GM13976 (cell line): ENCODE measurements at regions not wholly inside any gene's neighbourhood (a gene's known extent, or its start where the extent isn't known, plus 50 kb on each side); places are given as distances from the start of the nearest gene placed in this dataset.

ENCODE experiments used
- DNase-seq: peaks from one replicate; pipeline ENCODE4 v3.0.0; 2012; ENCODE audit warnings: low spot score
- in situ Hi-C: fragments of 300-500 bp; cut with MboI; formaldehyde crosslinking; loops from one replicate; pipeline ENCODE4 v1.12.0; 2022; ENCODE audit warnings: low sequenced_read_pairs, mixed read lengths, inconsistent platforms; ENCODE audit not compliant: unreplicated experiment
- TF ChIP-seq, protein P1 (sequence below): IDR thresholded peaks from 2 replicates; pipeline ENCODE4 v1.5.1; 2012; ENCODE audit warnings: borderline replicate concordance, mild to moderate bottlenecking; ENCODE audit not compliant: insufficient read depth; ENCODE audit errors: extremely low read depth, missing control alignments, control extremely low read depth

DNA sequence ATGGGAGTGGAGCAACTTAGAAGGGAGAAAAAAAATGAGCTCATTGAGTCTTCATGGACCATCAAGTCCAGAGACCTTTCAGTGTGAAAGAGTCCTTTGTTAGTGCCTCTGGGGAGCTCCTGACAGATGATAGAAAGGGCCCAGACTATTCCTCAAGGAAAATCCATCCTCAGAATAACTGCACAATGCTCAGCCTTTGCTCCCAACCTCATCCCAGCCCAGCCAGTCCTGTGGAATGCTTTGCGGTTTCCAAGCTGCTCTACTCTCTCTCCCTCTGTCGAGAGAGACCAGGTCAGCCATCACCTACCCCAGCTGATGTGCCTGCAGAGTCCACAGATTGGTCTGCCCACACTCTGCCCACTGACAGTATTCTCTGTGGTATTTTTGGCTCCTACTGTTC, 406.2 kb downstream of the MFSD1 start:
- DNase-seq: no peak
- in situ Hi-C loops: no loop called here
- TF ChIP-seq, protein P1, sequence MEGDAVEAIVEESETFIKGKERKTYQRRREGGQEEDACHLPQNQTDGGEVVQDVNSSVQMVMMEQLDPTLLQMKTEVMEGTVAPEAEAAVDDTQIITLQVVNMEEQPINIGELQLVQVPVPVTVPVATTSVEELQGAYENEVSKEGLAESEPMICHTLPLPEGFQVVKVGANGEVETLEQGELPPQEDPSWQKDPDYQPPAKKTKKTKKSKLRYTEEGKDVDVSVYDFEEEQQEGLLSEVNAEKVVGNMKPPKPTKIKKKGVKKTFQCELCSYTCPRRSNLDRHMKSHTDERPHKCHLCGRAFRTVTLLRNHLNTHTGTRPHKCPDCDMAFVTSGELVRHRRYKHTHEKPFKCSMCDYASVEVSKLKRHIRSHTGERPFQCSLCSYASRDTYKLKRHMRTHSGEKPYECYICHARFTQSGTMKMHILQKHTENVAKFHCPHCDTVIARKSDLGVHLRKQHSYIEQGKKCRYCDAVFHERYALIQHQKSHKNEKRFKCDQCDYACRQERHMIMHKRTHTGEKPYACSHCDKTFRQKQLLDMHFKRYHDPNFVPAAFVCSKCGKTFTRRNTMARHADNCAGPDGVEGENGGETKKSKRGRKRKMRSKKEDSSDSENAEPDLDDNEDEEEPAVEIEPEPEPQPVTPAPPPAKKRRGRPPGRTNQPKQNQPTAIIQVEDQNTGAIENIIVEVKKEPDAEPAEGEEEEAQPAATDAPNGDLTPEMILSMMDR: no peak

DNA sequence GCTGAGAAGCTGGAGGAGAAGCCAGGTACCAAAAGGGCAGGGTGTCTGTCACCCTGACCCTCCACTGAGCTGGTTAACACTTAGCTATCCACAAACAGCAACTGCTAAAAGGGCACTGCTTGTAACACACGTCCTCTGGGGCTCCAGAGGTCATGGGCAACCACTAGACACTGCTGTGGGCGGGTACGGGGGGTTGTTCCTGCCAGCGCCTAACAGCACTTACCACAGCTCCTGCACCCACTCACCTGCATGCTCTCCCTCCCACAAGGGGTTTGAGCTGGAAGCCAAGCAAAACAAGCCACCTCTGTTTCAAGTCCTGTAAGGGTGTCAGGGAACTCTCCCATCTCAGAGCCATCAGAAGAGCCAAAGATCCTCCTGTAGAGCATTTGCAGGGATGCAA, 407.6 kb downstream of the MFSD1 start:
- DNase-seq: no peak
- TF ChIP-seq, protein P1: no peak
- in situ Hi-C loops: no loop called here

DNA sequence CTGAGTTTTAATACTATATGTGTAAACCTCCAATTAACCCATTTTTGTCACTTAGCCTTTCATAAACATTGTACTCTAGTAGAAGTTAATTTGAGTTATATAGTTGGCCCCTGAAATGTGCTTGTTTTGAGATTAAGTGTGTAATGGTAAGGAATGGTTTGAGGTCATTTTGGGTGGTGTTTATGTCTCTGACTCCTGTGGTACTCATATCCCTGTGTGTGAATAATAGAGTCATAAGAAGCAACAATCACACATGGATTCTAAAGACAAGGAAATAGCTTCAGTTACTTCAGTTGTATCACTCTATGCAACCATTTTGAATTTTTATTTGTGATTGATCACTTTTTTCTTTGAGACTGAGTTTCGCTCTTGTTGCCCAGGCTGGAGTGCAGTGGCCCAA, 408.5 kb downstream of the MFSD1 start:
- no peak for DNase-seq
- TF ChIP-seq, protein P1: no peak
- in situ Hi-C loops: no loop called here

DNA sequence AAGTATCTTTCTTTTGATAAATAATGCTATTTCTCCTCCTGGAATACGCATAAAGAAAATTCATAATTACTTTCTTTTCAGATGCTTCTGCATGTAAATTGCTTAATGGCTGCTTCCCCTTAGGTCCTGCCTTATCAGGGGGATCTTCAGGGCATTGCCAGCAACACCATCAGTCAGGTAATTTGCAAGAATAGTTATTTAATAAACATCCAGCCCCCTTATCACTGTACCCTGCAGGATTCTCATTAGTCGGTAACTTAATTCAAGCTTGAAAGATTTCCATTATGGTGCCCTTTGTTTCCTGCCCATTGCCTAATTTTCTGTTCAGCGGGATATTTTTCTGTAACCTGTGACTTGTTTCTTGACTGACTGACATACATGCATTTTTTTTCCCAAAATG, 414.5 kb downstream of the MFSD1 start:
- in situ Hi-C loops: no loop called here
- TF ChIP-seq, protein P1: no peak
- DNase-seq: no peak

DNA sequence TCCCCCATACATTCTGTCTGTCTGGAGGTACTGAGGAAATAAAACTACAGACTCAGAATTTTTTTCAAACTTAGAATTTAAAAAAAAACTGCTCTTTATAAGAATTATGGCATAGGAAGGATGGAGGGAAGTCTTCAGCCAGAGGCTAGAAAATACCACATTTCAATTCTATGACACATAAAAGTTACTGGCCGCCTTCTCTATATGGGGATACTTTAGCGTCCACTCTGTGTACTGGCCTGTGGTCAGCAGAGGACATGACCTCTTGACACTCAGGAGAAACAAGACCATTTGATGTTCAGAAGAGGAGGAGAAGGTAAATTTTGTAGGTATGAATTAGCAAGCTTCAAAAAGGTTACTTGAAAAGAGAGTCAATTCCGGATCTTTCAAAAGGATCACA, 417.4 kb downstream of the MFSD1 start:
- TF ChIP-seq, protein P1: no peak
- in situ Hi-C loops: no loop called here
- DNase-seq: no peak

DNA sequence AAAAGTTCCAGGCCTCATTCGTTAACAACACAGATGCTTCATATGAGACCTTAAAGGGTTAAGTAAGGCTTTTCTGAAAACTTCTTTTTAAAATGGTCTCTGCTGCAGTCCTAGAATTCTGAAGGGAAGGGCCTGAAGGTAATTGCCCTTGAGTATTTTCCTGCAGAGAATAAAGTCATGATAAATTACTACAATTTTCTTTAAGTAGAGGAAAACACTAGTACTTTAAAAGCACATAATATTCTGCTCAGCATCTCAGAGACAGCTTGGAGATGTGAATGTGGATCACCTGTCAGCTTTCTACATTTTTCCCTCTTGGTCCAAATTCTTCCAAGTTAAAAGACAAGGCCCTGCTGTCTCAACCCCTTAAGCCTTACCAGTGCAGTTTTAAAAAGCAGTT, 419.5 kb downstream of the MFSD1 start:
- in situ Hi-C loops: no loop called here
- TF ChIP-seq, protein P1: no peak
- no peak for DNase-seq
